HEK293T (cell line): ENCODE measurements at regions not wholly inside any gene's neighbourhood (a gene's known extent, or its start where the extent isn't known, plus 50 kb on each side); places are given as distances from the start of the nearest gene placed in this dataset.

Experiments used
- CTCF ChIA-PET: fragments of 350-600 bp; formaldehyde crosslinking; extraction: SDS; loops from one replicate; lab custom pipeline; 2021; ENCODE audit warnings: antibody characterized with exemption, inconsistent platforms; lab: Yijun Ruan, JAX
- POLR2A ChIA-PET: fragments of 350-600 bp; formaldehyde crosslinking; extraction: SDS; loops from one replicate; lab custom pipeline; 2020; ENCODE audit warnings: antibody characterized with exemption, inconsistent platforms; lab: Yijun Ruan, JAX
- DNase-seq: peaks from one replicate; pipeline ENCODE4 v3.0.0; 2012; ENCODE audit warnings: mixed read lengths; ENCODE audit errors: extremely low spot score
- ARNT ChIP-seq: fragments of 450-650 bp; IDR thresholded peaks from 2 replicates; pipeline ENCODE4 v1.6.1; 2017; ENCODE audit warnings: mild to moderate bottlenecking
- BHLHE40 ChIP-seq: fragments of 450-650 bp; IDR thresholded peaks from 2 replicates; pipeline ENCODE4 v1.6.1; 2016; ENCODE audit warnings: mild to moderate bottlenecking, moderate library complexity, borderline replicate concordance
- CTBP1 ChIP-seq: fragments of 450-650 bp; IDR thresholded peaks from 2 replicates; pipeline ENCODE4 v1.6.1; 2016; ENCODE audit warnings: borderline replicate concordance
- ELF4 ChIP-seq: fragments of 450-650 bp; IDR thresholded peaks from 2 replicates; pipeline ENCODE4 v1.6.1; 2017; ENCODE audit warnings: antibody characterized with exemption
- FOXA1 ChIP-seq: fragments of 450-650 bp; IDR thresholded peaks from 2 replicates; pipeline ENCODE4 v1.6.1; 2016; ENCODE audit warnings: mild to moderate bottlenecking
- FOXK2 ChIP-seq: fragments of 450-650 bp; IDR thresholded peaks from 2 replicates; pipeline ENCODE4 v1.6.1; 2016; ENCODE audit warnings: mild to moderate bottlenecking
- FOXM1 ChIP-seq: fragments of 450-650 bp; IDR thresholded peaks from 2 replicates; pipeline ENCODE4 v1.6.1; 2017; ENCODE audit warnings: mild to moderate bottlenecking, borderline replicate concordance
- HDGF ChIP-seq: fragments of 450-650 bp; IDR thresholded peaks from 2 replicates; pipeline ENCODE4 v1.6.1; 2017; ENCODE audit warnings: antibody characterized with exemption, borderline replicate concordance
- L3MBTL2 ChIP-seq: fragments of 450-650 bp; conservative IDR thresholded peaks from 2 replicates; pipeline ENCODE4 v1.6.1; 2016; ENCODE audit warnings: mild to moderate bottlenecking
- LEF1 ChIP-seq: fragments of 450-650 bp; IDR thresholded peaks from 2 replicates; pipeline ENCODE4 v1.6.1; 2017; ENCODE audit warnings: mild to moderate bottlenecking, borderline replicate concordance
- NFRKB ChIP-seq: fragments of 450-650 bp; IDR thresholded peaks from 2 replicates; pipeline ENCODE4 v1.6.1; 2016; ENCODE audit warnings: mild to moderate bottlenecking, moderate library complexity
- SP1 ChIP-seq: fragments of 450-650 bp; IDR thresholded peaks from 2 replicates; pipeline ENCODE4 v1.6.1; 2017
- SUZ12 ChIP-seq: fragments of 450-650 bp; IDR thresholded peaks from 2 replicates; pipeline ENCODE4 v1.6.1; 2016; ENCODE audit warnings: mild to moderate bottlenecking
- TARDBP ChIP-seq: fragments of 450-650 bp; IDR thresholded peaks from 2 replicates; pipeline ENCODE4 v1.6.1; 2016
- ZNF384 ChIP-seq: fragments of 450-650 bp; IDR thresholded peaks from 2 replicates; pipeline ENCODE4 v1.6.1; 2016
- TF ChIP-seq, protein P1 (sequence below): fragments of 450-650 bp; IDR thresholded peaks from 2 replicates; pipeline ENCODE4 v1.6.1; 2016

DNA sequence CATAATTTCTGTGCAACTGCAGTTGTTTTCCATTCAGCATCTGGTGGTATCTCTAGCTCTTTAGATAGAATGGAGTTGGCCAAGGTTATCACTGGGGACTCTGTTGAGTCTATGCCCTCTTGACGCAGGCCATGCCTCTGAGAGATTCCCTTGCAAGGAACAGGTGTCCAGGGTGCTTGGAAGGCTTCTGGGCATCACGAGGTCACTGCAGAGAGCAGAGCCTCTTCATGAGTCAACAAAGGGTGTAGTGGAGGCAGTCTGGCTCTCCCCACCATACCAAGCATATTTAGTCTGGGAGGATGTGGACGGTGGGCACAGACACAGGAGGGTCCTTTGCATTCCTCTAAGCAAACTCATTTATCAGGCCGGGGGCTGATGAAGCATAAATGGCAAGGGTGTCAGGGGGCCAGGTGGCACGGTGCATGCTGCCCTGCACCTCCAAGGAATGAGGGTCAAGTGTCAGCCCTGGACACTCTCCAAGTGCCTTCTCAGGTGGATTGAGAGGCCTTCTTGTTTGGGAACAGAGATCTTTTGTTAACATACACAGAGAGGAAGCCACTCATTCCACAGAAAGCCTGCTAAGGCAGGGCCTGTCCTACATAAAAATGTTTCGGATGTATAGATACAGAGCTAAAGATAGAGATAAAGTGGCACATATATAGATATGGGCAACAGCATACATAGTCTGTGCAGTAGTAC, 328.6 kb downstream of the INHBA start:
- no peak for DNase-seq
- POLR2A ChIA-PET: no interaction called here
- CTCF ChIA-PET: no interaction called here
- TF ChIP-seq LEF1 (no peak), FOXA1 (no peak), FOXK2 (no peak), ARNT (no peak)
- TF ChIP-seq, protein P1, sequence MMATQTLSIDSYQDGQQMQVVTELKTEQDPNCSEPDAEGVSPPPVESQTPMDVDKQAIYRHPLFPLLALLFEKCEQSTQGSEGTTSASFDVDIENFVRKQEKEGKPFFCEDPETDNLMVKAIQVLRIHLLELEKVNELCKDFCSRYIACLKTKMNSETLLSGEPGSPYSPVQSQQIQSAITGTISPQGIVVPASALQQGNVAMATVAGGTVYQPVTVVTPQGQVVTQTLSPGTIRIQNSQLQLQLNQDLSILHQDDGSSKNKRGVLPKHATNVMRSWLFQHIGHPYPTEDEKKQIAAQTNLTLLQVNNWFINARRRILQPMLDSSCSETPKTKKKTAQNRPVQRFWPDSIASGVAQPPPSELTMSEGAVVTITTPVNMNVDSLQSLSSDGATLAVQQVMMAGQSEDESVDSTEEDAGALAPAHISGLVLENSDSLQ: no peak

DNA sequence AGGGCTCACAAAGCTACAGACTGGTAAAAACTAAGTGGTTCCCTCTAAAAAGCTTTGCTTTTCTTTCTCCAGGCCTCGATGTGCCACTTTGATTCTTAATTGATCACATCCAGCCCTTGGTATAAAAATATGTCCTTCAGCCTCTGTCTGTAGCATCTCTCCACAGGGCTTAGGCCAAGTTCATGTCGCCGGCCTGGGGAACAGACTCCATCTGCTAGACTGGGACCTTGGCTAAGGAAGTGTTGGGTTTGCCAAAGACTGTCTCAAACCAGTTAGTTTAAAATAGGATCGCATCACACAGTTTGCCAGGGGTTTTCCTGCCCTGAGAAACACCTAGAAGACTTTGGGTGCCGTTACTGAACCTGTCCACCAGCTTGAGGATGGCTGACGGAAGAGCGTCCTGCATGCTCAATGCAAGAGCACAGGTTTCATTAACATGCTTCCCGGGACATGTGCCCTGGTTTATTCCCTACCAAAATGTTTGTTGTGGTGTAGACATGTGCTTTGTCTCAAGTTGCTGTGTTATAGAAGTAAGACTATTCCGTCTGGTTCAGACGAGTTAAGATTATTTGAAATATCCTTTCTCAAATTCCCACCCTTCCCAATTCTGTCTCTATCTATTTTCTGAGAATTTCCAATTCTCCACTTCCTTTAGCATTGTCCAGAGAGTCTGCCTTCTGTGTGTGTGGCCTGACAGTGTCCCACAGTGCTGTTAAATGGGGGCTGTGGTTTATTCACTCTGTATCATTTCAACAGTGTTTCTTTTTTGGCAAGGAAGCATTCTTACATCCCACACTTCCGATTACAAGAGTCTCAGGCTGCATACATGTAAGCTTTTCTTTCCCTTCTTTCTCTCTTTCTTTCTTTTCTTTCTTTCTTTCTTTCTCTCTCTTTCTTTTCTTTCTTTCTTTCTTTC, 334.7 kb downstream of the INHBA start:
- TF ChIP-seq FOXK2 (no peak), SP1 (no peak), ELF4 (no peak), BHLHE40 (no peak), L3MBTL2 (no peak), FOXA1 (no peak), ZNF384 (no peak), FOXM1 (no peak), SUZ12 (no peak), CTBP1 (no peak), HDGF (no peak), NFRKB (no peak), LEF1 (no peak), ARNT (no peak)
- TF ChIP-seq, protein P1: no peak
- ChIA-PET POLR2A (no interaction called here), CTCF (no interaction called here)
- no peak for DNase-seq

DNA sequence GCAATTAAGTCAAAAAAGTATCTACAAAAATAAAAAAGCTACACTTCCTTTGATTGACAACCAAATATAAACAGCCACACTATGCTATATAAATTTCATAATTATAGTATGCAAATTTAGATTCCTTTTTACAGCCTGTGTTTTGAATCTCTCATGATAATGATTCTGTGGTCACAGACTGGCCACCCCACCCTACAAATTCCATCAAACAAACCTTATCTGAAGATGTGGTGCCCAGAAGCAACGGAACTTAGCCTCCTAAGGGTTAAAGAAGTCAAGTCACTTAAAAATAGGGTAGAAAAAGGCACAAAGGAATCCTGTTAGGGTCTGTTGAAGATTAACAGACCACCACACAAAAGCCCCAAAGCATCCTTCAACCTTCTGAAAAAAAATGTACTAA, 351.8 kb downstream of the INHBA start:
- no peak for DNase-seq
- ChIA-PET POLR2A (no interaction called here), CTCF (no interaction called here)
- TF ChIP-seq FOXA1 (no peak), HDGF (no peak), LEF1 (no peak), SUZ12 (no peak), CTBP1 (no peak), BHLHE40 (no peak), ELF4 (no peak), ZNF384 (no peak), FOXM1 (no peak), ARNT (no peak), FOXK2 (no peak), L3MBTL2 (no peak), NFRKB (no peak), SP1 (no peak), TARDBP (no peak)
- TF ChIP-seq, protein P1: no peak

DNA sequence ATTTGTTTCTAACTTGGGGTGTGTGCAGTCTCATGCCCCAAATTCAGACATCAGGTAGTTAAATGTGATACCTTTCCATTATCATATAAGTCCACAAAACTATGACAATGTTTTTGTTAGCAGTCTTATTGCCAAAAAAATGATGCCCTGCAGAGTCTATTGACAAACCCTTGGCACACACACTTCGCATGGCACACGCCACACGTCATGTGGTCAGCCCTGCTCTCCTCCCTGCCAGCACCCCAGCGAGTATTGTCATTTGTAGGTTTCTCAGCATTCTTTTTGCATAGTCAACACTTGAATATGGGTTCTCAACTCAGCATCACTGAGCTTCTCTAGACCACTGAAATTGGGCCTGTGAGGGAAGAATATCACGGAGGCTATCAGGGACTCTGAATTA, 356.0 kb downstream of the INHBA start:
- CTCF ChIA-PET: interaction anchor here (0.7 kb wide), 1 partner anchor 99 kb away, joined by 3 read pairs; no protein-coding TSS in a partner anchor
- POLR2A ChIA-PET: no interaction called here
- TF ChIP-seq LEF1: no peak
- no peak for TF ChIP-seq CTBP1
- TF ChIP-seq ARNT: no peak
- no peak for TF ChIP-seq FOXA1
- no peak for TF ChIP-seq FOXK2
- no peak for TF ChIP-seq FOXM1
- TF ChIP-seq TARDBP: no peak
- no peak for TF ChIP-seq SP1
- no peak for TF ChIP-seq SUZ12
- TF ChIP-seq, protein P1: no peak
- TF ChIP-seq L3MBTL2: no peak
- DNase-seq: no peak

DNA sequence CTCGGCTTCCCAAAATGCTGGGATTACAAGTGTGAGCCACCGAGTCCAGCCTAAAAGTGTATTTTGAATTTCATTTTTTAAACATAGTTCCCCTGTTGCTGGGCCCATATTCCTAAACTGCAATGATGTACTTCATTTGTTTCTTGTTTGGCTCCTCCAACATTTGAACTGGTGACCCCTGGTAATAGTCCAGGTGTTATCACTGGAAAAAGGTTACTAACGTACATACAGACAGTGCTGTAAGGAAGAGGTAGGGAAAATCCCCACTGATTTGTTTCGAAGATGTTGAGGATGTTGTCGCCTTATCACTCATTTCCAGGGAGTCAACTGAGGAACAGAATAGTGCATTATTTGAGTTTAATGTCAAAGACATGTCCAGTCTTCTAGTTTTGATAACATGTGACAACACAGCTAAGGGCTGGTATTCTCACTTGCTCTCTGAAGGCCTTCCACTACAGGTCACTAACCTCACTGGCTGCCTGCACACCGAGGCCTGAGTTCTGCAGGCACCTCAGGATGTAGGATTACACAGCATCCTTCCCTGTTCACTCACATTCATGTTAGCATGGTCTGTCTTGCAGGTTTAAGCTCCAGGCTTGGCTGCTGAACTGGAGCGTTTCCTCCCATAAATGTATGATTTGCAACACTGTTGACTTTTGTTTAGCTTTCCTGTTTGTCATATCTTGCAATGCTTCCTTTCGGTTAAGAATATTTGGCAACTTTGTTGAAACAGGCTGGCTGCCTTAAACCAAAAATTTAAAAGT, 362.8 kb downstream of the INHBA start:
- TF ChIP-seq SP1 (no peak), FOXK2 (no peak), CTBP1 (no peak), ARNT (no peak), ZNF384 (no peak), SUZ12 (no peak), NFRKB (no peak), HDGF (no peak), FOXA1 (no peak), L3MBTL2 (no peak), BHLHE40 (no peak), FOXM1 (no peak), LEF1 (no peak), ELF4 (no peak), TARDBP (no peak)
- TF ChIP-seq, protein P1: no peak
- ChIA-PET POLR2A (no interaction called here), CTCF (interaction anchor here (0.6 kb wide), 1 partner anchor 11 kb away, joined by 3 read pairs; no protein-coding TSS in a partner anchor)
- no peak for DNase-seq
